CD14-positive monocyte (primary cell): ENCODE measurements at regions not wholly inside any gene's neighbourhood (a gene's known extent, or its start where the extent isn't known, plus 50 kb on each side); places are given as distances from the start of the nearest gene placed in this dataset.

Experiments
- DNase-seq, 3 donors: peaks; one replicate each; pipeline ENCODE4 v3.0.0-alpha.2; 2011 to 2022
- H2AFZ ChIP-seq: 2 replicates; pipeline ENCODE4 v1.6.0; 2012; ENCODE audit warnings: mild to moderate bottlenecking, low read depth, low read length, inconsistent platforms; ENCODE audit not compliant: insufficient read depth, poor library complexity, severe bottlenecking
- H3K27ac ChIP-seq, 2 donors: 1 replicate in 1 of 2; 2 replicates in 1 of 2; pipeline ENCODE4 v1.5.1; 2012 to 2013; ENCODE audit warnings: low read length in 2 of 2, control low read depth in 1 of 2, inconsistent platforms in 1 of 2, low read depth in 1 of 2, mild to moderate bottlenecking in 1 of 2
- H3K27me3 ChIP-seq, 2 donors: one replicate each; pipeline versions ENCODE4 v1.6.0 to v1.6.1; 2011 to 2013; ENCODE audit warnings: low read length in 2 of 2; ENCODE audit not compliant: control insufficient read depth in 2 of 2, insufficient read depth in 2 of 2
- H3K36me3 ChIP-seq, 2 donors: replicated peaks in 1 of 2; 1 replicate in 1 of 2; 2 replicates in 1 of 2; pipeline versions ENCODE4 v1.5.1 to v1.6.1; 2012 to 2013; ENCODE audit warnings: low read length in 2 of 2, control low read depth in 1 of 2, inconsistent platforms in 1 of 2, mild to moderate bottlenecking in 1 of 2; ENCODE audit not compliant: insufficient read depth in 2 of 2, control insufficient read depth in 1 of 2
- H3K4me1 ChIP-seq, 2 donors: 1 replicate in 1 of 2; 2 replicates in 1 of 2; pipeline versions ENCODE4 v1.5.1 to v1.6.1; 2012 to 2013; ENCODE audit warnings: low read length in 2 of 2, control low read depth in 1 of 2, inconsistent platforms in 1 of 2, mild to moderate bottlenecking in 1 of 2, moderate library complexity in 1 of 2; ENCODE audit not compliant: insufficient read depth in 2 of 2, control insufficient read depth in 1 of 2
- H3K4me2 ChIP-seq: replicated peaks from 2 replicates; pipeline ENCODE3; 2012; ENCODE audit warnings: low read length, moderate library complexity, mild to moderate bottlenecking; ENCODE audit not compliant: poor library complexity, severe bottlenecking; ENCODE audit errors: extremely low read depth
- H3K4me3 ChIP-seq, 3 experiments: fragments of 200-600 bp in 1 of 3; sonication (generic) in 1 of 3; replicated peaks in 1 of 3; 1 replicate in 2 of 3; 2 replicates in 1 of 3; pipeline ENCODE4 v1.5.1; 2011 to 2013; ENCODE audit warnings: low read length in 3 of 3, mild to moderate bottlenecking in 3 of 3, control low read depth in 2 of 3, low read depth in 2 of 3, inconsistent platforms in 1 of 3, moderate library complexity in 1 of 3
- H3K79me2 ChIP-seq: 2 replicates; pipeline ENCODE4 v1.6.0; 2012; ENCODE audit warnings: mild to moderate bottlenecking, control low read depth, inconsistent platforms, low read length, moderate library complexity; ENCODE audit not compliant: insufficient read depth
- H3K9ac ChIP-seq: 2 replicates; pipeline ENCODE4 v1.6.0; 2017; ENCODE audit warnings: low read length, mild to moderate bottlenecking; ENCODE audit not compliant: insufficient read depth, poor library complexity, severe bottlenecking
- H3K9me3 ChIP-seq, 2 donors: replicated peaks in 1 of 2; 1 replicate in 1 of 2; 2 replicates in 1 of 2; pipeline versions ENCODE4 v1.5.1 to v1.6.1; 2012 to 2013; ENCODE audit warnings: low read length in 2 of 2, control low read depth in 1 of 2; ENCODE audit not compliant: control insufficient read depth in 1 of 2, insufficient read depth in 1 of 2
- H4K20me1 ChIP-seq: 2 replicates; pipeline ENCODE4 v1.6.0; 2012; ENCODE audit warnings: mild to moderate bottlenecking, low read length, control low read depth, moderate library complexity; ENCODE audit not compliant: insufficient read depth
- H3K27ac Mint-ChIP-seq, 7 donors: one replicate each; pipeline ENCODE4 v1.8.0; 2020; ENCODE audit warnings: mild to moderate bottlenecking in 7 of 7, mixed read lengths in 7 of 7, moderate library complexity in 6 of 7, inconsistent platforms in 2 of 7
- H3K27me3 Mint-ChIP-seq, 3 donors: one replicate each; pipeline ENCODE4 v1.8.0; 2021 to 2022; ENCODE audit warnings: low read depth in 3 of 3, mild to moderate bottlenecking in 3 of 3, mixed read lengths in 3 of 3, moderate library complexity in 3 of 3, inconsistent platforms in 1 of 3
- H3K36me3 Mint-ChIP-seq, 2 donors: one replicate each; pipeline ENCODE4 v1.8.0; 2020; ENCODE audit warnings: mixed read lengths in 2 of 2, inconsistent platforms in 1 of 2, mild to moderate bottlenecking in 1 of 2
- H3K4me1 Mint-ChIP-seq: one replicate; pipeline ENCODE4 v1.8.0; 2020; ENCODE audit warnings: mild to moderate bottlenecking, mixed read lengths
- H3K4me3 Mint-ChIP-seq, 2 donors: one replicate each; pipeline ENCODE4 v1.8.0; 2020; ENCODE audit warnings: mild to moderate bottlenecking in 2 of 2, mixed read lengths in 2 of 2, moderate library complexity in 1 of 2
- H3K9me3 Mint-ChIP-seq, 7 donors: one replicate each; pipeline ENCODE4 v1.8.0; 2020 to 2022; ENCODE audit warnings: mixed read lengths in 7 of 7, mild to moderate bottlenecking in 6 of 7, moderate library complexity in 6 of 7, inconsistent platforms in 2 of 7
- WGBS: methylation state at CpG from one replicate; pipeline ENCODE4 v1.1.5; 2013; ENCODE audit warnings: missing lambda C conversion rate; ENCODE audit not compliant: insufficient coverage; 5-methylcytosine and 5-hydroxymethylcytosine counted together
- intact Hi-C, 2 donors: fragments of 100-400 bp; cut with micrococcal nuclease; formaldehyde crosslinking; loops; one replicate each; pipeline versions ENCODE4 v1.15.0 to v1.15.1; 2023
- TF ChIP-seq, protein P1 (sequence below): fragments of 200-600 bp; IDR thresholded peaks from one replicate; pipeline ENCODE4 v1.8.0; 2022; ENCODE audit warnings: antibody characterized with exemption, mild to moderate bottlenecking

DNA sequence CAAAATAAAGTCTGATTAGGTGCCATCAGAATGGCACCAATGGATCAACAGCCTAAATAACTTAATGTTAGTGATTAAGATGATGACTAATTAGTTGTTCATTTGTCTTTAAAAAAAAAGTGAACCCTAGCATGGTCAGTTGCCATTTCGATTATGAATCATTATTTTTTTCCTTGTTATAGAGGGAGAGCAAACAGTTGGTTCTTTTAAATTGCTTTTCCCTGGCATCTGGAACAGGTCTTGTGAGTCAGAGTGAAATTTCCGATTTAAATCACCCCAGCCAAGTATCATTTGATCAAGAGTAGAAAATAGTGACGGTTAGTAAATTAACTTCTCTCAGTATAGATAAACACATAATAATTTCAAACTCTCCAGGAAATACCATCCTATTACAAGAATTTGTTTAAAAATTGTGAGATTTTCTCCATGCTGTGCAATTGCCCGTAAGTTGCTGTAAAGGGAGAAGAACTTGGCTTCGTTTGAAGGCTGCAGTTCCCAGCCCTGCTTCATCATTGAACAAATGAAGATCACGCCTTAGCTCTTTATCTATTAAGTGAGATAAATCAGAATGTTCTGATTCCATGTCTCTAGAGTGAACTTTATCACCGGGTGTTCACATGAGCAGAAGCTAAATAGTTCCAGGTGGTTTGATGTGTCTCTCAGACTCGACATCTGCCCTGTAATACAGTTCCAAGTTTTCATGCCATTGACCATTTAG lies 741.3 kb downstream of the DOK5 start:
- TF ChIP-seq, protein P1, sequence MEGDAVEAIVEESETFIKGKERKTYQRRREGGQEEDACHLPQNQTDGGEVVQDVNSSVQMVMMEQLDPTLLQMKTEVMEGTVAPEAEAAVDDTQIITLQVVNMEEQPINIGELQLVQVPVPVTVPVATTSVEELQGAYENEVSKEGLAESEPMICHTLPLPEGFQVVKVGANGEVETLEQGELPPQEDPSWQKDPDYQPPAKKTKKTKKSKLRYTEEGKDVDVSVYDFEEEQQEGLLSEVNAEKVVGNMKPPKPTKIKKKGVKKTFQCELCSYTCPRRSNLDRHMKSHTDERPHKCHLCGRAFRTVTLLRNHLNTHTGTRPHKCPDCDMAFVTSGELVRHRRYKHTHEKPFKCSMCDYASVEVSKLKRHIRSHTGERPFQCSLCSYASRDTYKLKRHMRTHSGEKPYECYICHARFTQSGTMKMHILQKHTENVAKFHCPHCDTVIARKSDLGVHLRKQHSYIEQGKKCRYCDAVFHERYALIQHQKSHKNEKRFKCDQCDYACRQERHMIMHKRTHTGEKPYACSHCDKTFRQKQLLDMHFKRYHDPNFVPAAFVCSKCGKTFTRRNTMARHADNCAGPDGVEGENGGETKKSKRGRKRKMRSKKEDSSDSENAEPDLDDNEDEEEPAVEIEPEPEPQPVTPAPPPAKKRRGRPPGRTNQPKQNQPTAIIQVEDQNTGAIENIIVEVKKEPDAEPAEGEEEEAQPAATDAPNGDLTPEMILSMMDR = no peak
- no peak overlapping the region for H3K4me2 ChIP-seq
- no peak overlapping the region for H3K4me3 Mint-ChIP-seq

GRCh38 chr20:55213653-55214052 lies 738.3 kb downstream of the DOK5 start:
- no peak overlapping the region for H3K4me2 ChIP-seq
- H3K27me3 ChIP-seq = no peaks in the 10 kb centered on the region
- DNase-seq = no peak
- 92% methylated on average over 2 of the region's 6 CpGs for WGBS
- no peaks in the 10 kb centered on the region for H3K27me3 Mint-ChIP-seq
- H3K36me3 ChIP-seq = no peaks in the 10 kb centered on the region
- peaks cover 0 to 8% (median 2%) of the 10 kb centered on the region in 7 donors for H3K9me3 Mint-ChIP-seq
- intact Hi-C loops = no loop called here
- no peak overlapping the region for H3K4me3 Mint-ChIP-seq
- no peaks in the 10 kb centered on the region for H3K79me2 ChIP-seq
- no peaks in the 10 kb centered on the region for H3K4me1 ChIP-seq
- no peak overlapping the region for H3K4me3 ChIP-seq
- H3K36me3 Mint-ChIP-seq = no peaks in the 10 kb centered on the region
- H3K9me3 ChIP-seq = peaks cover under 1 to 15% of the 10 kb centered on the region in 2 donors
- no peaks in the 10 kb centered on the region for H3K4me1 Mint-ChIP-seq
- no peak overlapping the region for H3K27ac ChIP-seq
- H2AFZ ChIP-seq = no peak overlapping the region
- H4K20me1 ChIP-seq = no peaks in the 10 kb centered on the region
- no peak overlapping the region for H3K27ac Mint-ChIP-seq
- H3K9ac ChIP-seq = no peak overlapping the region
- TF ChIP-seq, protein P1 = no peak

More for the DNA sequence above, 741.3 kb downstream of the DOK5 start:
- intact Hi-C loops = no loop called here
- Histone ChIP-seq H3K9ac (no peak overlapping the region), H3K27ac (no peak overlapping the region), H4K20me1 (no peaks in the 10 kb centered on the region), H3K4me3 (no peak overlapping the region), H3K36me3 (no peaks in the 10 kb centered on the region), H2AFZ (no peak overlapping the region), H3K79me2 (no peaks in the 10 kb centered on the region), H3K9me3 (peaks cover 2 to 13% of the 10 kb centered on the region in 2 donors), H3K27me3 (no peaks in the 10 kb centered on the region), H3K4me1 (no peaks in the 10 kb centered on the region)
- WGBS = 80% methylated on average over 1 of the region's 8 CpGs
- Mint-ChIP-seq H3K27me3 (no peaks in the 10 kb centered on the region), H3K36me3 (no peaks in the 10 kb centered on the region), H3K27ac (no peak overlapping the region), H3K9me3 (peaks cover 0 to 7% (median 4%) of the 10 kb centered on the region in 7 donors), H3K4me1 (no peaks in the 10 kb centered on the region)
- no peak for DNase-seq
